ENCODE measurements at regions not wholly inside any gene's neighbourhood (a gene's known extent, or its start where the extent isn't known, plus 50 kb on each side); places are given as distances from the start of the nearest gene placed in this dataset.

- TF ChIP-seq CTCF (IDR thresholded peaks at IDR 0.05) = no peak
- no peak for TF ChIP-seq EP300 (IDR thresholded peaks at IDR 0.05)
- no peak for TF ChIP-seq POLR2A (IDR thresholded peaks at IDR 0.05)
- TF ChIP-seq POLR2AphosphoS5 (IDR thresholded peaks at IDR 0.05) = no peak
Observed at GRCh38 chr5:96562614-96563013, 99.6 kb upstream of the CAST start.

All from suprapubic skin (tissue), 4 donors.